ENCODE measurements at regions not wholly inside any gene's neighbourhood (a gene's known extent, or its start where the extent isn't known, plus 50 kb on each side); places are given as distances from the start of the nearest gene placed in this dataset.

DNA sequence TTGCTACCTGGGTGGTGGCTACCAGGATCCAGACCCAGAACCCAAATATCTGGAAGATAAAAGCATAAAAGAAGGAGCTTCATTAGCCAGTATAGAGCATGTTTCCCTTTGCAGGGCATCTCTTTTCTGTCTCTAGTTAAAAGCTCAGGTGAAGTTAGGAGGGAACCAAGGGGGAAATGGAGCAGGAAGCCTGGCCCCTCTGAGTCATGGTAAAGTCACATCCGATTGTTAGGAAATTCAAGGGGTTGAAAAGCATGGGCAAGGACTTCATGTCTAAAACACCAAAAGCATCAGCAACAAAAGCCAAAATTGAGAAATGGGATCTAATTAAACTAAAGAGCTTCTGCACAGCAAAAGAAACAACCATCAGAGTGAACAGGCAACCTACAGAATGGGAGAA is 126.9 kb downstream of the RPIA start:
- TF ChIP-seq CTCF (IDR thresholded peaks at IDR 0.05; ENCODE audit: low read length), result no peak
- no peak for TF ChIP-seq EZH2 (IDR thresholded peaks at IDR 0.05; ENCODE audit: borderline replicate concordance, low read length)
